Ectodermal cell (in vitro differentiated cells): ENCODE measurements at regions not wholly inside any gene's neighbourhood (a gene's known extent, or its start where the extent isn't known, plus 50 kb on each side); places are given as distances from the start of the nearest gene placed in this dataset.

ENCODE experiments used
- H3K27ac ChIP-seq: 2 replicates; pipeline ENCODE4 v1.7.0; 2013; ENCODE audit warnings: mild to moderate bottlenecking, low read depth, low read length; ENCODE audit not compliant: insufficient read depth, poor library complexity, severe bottlenecking
- H3K27me3 ChIP-seq: 2 replicates; pipeline ENCODE4 v1.7.0; 2013; ENCODE audit warnings: mild to moderate bottlenecking, low read length; ENCODE audit not compliant: insufficient read depth, control insufficient read depth, poor library complexity, severe bottlenecking
- H3K36me3 ChIP-seq: one replicate; pipeline ENCODE4 v1.7.0; 2013; ENCODE audit warnings: low read length; ENCODE audit not compliant: control insufficient read depth, insufficient read depth
- H3K4me1 ChIP-seq: one replicate; pipeline ENCODE4 v1.7.0; 2013; ENCODE audit warnings: low read length; ENCODE audit not compliant: control insufficient read depth, insufficient read depth
- H3K4me3 ChIP-seq: 2 replicates; pipeline ENCODE4 v1.7.0; 2013; ENCODE audit warnings: low read depth, low read length, control low read depth; ENCODE audit not compliant: insufficient read depth
- H3K9me3 ChIP-seq: 2 replicates; pipeline ENCODE4 v1.7.0; 2013; ENCODE audit warnings: mild to moderate bottlenecking, low read length, moderate library complexity; ENCODE audit not compliant: control insufficient read depth
- WGBS, 2 experiments: methylation state at CpG; one replicate each; pipeline ENCODE4 v1.1.7; 2013; ENCODE audit warnings: missing lambda C conversion rate in 2 of 2; 5-methylcytosine and 5-hydroxymethylcytosine counted together

DNA sequence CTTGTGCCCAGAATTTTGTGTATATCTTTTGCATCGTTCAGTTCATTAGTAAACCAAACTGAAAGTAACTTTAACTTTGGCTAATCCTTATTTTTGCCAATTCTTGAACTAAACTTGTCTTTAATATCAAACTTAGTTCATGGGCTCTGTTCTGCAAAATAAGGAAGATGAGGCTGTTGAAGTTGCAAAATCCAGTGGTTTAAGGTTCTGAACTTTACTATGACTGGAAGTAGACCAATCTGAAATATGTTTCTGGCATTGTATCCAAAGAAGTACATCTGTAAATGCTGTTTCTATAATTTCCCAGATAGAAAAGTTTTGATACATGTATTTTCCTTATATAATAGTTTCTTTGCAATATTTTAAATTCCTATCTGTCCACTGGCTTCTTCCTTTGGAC lies 238.1 kb downstream of the CETN3 start:
- H3K36me3 ChIP-seq: no peaks in the 10 kb centered on the region
- 0% methylated on average over 1 of the region's 1 CpG; no CpG with 5 or more reads in 1 of the 2 experiments for WGBS, 2 experiments
- H3K4me1 ChIP-seq: no peaks in the 10 kb centered on the region

DNA sequence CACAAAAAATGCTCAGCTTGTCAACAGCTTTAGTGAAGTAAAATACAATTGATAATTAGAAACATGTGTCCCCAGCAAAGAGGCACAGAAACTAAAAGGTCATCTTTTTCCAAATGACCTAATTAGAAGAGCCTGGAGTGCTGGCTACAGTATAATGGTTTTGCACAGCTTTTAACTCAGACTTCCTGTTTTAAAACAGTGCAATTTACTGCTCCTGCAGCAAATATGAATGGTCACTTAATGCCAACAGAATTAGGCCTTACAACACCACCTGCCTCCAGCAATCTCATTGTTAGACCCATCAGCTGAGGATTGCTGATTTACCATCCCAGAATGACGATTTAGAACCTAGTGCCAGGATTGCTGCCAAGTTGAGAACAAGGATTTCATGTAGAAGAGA lies 239.3 kb downstream of the CETN3 start:
- Histone ChIP-seq H3K4me3 (no peak overlapping the region), H3K36me3 (no peaks in the 10 kb centered on the region), H3K9me3 (no peaks in the 10 kb centered on the region), H3K27ac (no peak overlapping the region), H3K4me1 (no peaks in the 10 kb centered on the region), H3K27me3 (no peaks in the 10 kb centered on the region)
- 92 to 93% methylated on average over 1 of the region's 1 CpG for WGBS, 2 experiments

More for the DNA sequence above, 238.1 kb downstream of the CETN3 start:
- no peaks in the 10 kb centered on the region for H3K9me3 ChIP-seq
- no peak overlapping the region for H3K4me3 ChIP-seq
- H3K27me3 ChIP-seq: no peaks in the 10 kb centered on the region
- no peak overlapping the region for H3K27ac ChIP-seq

DNA sequence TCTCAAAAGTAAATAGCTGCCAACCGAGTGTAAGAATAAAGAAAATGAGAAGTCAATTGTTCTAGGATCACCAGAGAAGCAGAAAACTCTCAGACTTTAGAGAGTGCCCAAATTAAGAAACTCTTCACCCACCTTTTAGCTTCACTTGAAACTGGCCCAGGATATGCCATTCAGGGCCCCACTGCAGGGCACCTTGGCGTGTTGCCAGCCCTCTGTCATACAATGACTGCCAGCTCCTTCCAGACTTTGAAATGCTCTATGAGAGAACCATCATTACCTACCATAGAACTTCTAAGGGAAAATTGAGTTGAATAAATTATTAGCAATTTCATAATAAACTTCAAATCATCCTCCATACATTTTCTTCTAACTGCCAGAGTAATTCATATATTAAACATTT lies 240.5 kb downstream of the CETN3 start:
- Histone ChIP-seq H3K27me3 (no peaks in the 10 kb centered on the region), H3K4me1 (no peaks in the 10 kb centered on the region), H3K27ac (no peak overlapping the region), H3K4me3 (no peak overlapping the region), H3K9me3 (no peaks in the 10 kb centered on the region), H3K36me3 (no peaks in the 10 kb centered on the region)
- WGBS, 2 experiments: 84 to 100% methylated on average over 2 of the region's 2 CpGs

- H3K27ac ChIP-seq: no peak overlapping the region
- no peaks in the 10 kb centered on the region for H3K4me1 ChIP-seq
- no peaks in the 10 kb centered on the region for H3K27me3 ChIP-seq
- WGBS, 2 experiments: 99 to 100% methylated on average over 2 of the region's 2 CpGs
- no peaks in the 10 kb centered on the region for H3K9me3 ChIP-seq
- H3K4me3 ChIP-seq: no peak overlapping the region
- H3K36me3 ChIP-seq: no peaks in the 10 kb centered on the region
Observed at GRCh38 chr5:90168399-90168798, 241.2 kb downstream of the CETN3 start.

DNA sequence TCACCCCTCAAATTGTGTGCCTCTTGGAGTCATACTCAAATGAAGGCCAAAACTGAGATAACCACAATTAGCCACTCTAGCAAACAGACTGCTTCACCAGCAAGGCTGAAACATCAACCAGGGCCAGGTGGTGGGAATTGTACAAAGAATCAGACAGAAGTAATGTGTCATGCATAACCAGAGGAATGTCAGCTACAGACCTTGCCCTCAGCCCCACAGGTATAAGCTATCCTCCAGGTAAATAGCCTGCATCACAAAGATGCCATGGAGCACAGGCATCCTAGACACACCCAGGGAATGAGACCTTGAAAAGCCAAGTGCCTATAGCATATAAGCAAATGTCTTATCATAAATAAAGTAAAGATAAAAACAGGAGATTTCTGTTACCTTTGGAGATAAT lies 242.7 kb downstream of the CETN3 start:
- Histone ChIP-seq H3K27ac (no peak overlapping the region), H3K4me1 (no peaks in the 10 kb centered on the region), H3K9me3 (no peaks in the 10 kb centered on the region), H3K36me3 (no peaks in the 10 kb centered on the region), H3K4me3 (no peak overlapping the region), H3K27me3 (no peaks in the 10 kb centered on the region)

DNA sequence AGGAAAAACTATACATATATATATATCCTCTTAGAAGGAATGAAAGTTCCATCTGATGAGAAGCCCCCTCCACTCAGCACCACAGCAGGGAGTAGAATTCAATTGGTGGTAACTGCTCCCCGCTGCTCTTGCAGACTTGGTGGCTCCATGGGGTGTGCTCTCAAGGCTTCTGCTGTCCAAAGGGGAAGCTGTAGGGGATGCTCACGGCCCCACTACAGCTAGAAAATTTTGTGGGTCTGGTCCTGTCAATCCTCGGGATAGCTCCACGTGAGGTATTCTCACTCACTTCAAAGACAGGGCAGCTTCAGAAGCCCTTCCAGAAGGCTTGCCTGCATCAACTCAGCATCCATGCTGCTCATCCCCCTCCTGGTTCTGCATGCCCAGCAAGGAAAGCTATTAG lies 247.2 kb downstream of the CETN3 start:
- H3K4me3 ChIP-seq: no peak overlapping the region
- 45 to 55% methylated on average over 4 of the region's 4 CpGs for WGBS, 2 experiments
- no peaks in the 10 kb centered on the region for H3K9me3 ChIP-seq
- H3K27me3 ChIP-seq: no peaks in the 10 kb centered on the region
- no peak overlapping the region for H3K27ac ChIP-seq
- H3K36me3 ChIP-seq: no peaks in the 10 kb centered on the region
- H3K4me1 ChIP-seq: no peaks in the 10 kb centered on the region

- WGBS, 2 experiments: 52 to 60% methylated on average over 4 of the region's 4 CpGs
- Histone ChIP-seq H3K9me3 (no peaks in the 10 kb centered on the region), H3K4me3 (no peak overlapping the region), H3K36me3 (no peaks in the 10 kb centered on the region), H3K27ac (no peak overlapping the region), H3K4me1 (no peaks in the 10 kb centered on the region), H3K27me3 (no peaks in the 10 kb centered on the region)
Observed at GRCh38 chr5:90161414-90161813, 248.1 kb downstream of the CETN3 start.

DNA sequence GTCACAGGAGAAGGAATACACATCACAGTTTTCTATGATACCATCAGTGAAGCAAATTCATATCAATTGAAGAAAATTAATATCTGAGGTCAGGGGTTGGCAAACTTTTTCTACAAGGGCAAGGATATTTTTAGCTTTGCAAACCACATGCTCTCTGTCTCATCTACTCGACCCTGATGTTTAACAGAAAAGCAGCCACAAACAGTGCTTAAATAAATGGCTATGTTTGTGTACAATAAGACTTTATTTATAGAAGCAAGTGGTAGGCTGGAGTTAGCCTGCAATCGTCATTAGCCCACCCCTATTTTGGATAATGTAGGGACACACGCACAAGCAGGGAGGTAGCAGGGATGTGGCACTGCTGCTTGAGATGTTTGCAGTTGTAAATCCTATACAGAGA lies 251.4 kb downstream of the CETN3 start:
- Histone ChIP-seq H3K4me3 (no peak overlapping the region), H3K36me3 (no peaks in the 10 kb centered on the region), H3K27me3 (no peaks in the 10 kb centered on the region), H3K4me1 (no peaks in the 10 kb centered on the region), H3K9me3 (no peaks in the 10 kb centered on the region), H3K27ac (no peak overlapping the region)
- WGBS, 2 experiments: 95 to 97% methylated on average over 3 of the region's 3 CpGs

GRCh38 chr5:90153031-90153430 lies 256.5 kb downstream of the CETN3 start:
- Histone ChIP-seq H3K27ac (no peak overlapping the region), H3K4me3 (no peak overlapping the region), H3K9me3 (no peaks in the 10 kb centered on the region), H3K36me3 (no peaks in the 10 kb centered on the region), H3K27me3 (no peaks in the 10 kb centered on the region), H3K4me1 (no peaks in the 10 kb centered on the region)
- 93 to 98% methylated on average over 2 of the region's 2 CpGs for WGBS, 2 experiments

DNA sequence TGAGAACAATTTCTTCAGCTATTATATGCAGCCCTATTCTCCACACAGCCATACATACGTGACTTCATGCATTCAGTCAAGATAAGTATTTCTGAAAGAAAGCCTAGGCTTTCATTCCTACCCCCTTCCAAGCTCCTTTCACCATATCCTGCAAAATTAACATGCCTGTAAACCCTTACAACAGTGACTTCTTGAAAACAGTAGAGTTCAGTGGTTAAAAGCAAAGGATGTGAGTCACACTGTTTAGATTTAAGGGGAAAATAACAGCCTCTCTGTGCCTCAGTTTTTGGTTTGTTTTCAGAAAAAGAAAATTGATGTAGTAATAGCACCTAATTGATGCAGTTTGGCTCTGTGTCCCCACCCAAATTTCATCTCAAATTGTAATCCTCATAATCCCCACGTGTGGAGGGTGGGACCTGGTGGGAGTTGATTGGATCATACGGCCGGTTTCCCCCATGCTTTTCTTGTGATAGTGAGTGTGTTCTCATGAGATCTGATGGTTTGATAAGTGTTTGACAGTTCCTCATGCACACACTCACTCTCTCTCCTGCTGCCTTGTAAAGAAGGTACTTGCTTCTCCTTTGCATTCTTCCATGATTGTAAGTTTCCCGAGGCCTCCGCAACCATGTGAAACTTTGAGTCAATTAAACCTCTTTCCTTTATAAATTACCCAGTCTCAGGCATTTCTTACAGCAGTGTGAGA lies 264.8 kb downstream of the CETN3 start:
- WGBS, 2 experiments: 81 to 98% methylated on average over 4 to 6 of the region's 6 CpGs
- H3K4me3 ChIP-seq: no peak overlapping the region
- no peaks in the 10 kb centered on the region for H3K9me3 ChIP-seq
- H3K27me3 ChIP-seq: no peaks in the 10 kb centered on the region
- no peak overlapping the region for H3K27ac ChIP-seq
- no peaks in the 10 kb centered on the region for H3K4me1 ChIP-seq
- H3K36me3 ChIP-seq: no peaks in the 10 kb centered on the region

DNA sequence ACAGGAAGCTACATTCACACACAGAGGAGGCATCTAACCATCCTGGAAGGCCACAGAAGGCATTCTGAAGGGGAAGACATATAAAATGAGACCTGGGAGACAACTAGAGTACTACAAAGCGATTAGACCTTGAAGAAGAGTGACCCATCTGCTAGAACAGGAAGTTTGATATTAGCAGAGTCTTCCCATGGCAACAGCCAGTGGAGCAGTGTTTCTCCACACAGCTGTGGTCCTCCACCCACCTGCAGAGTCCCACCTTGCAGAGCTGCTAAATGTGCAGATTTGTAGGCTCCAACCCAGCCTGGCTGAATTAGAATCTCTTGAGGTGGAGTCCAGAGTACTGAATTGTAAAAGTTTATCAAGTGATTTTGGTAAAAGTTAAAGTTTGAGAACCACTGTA lies 267.0 kb downstream of the CETN3 start:
- no peak overlapping the region for H3K27ac ChIP-seq
- no peaks in the 10 kb centered on the region for H3K27me3 ChIP-seq
- no peaks in the 10 kb centered on the region for H3K36me3 ChIP-seq
- 96% methylated on average over 1 of the region's 1 CpG for WGBS, 2 experiments
- H3K4me1 ChIP-seq: no peaks in the 10 kb centered on the region
- no peaks in the 10 kb centered on the region for H3K9me3 ChIP-seq
- H3K4me3 ChIP-seq: no peak overlapping the region
